Endothelial cell of umbilical vein (primary cell): ENCODE measurements at regions not wholly inside any gene's neighbourhood (a gene's known extent, or its start where the extent isn't known, plus 50 kb on each side); places are given as distances from the start of the nearest gene placed in this dataset.

Source experiments
- BruUV-seq: library from RNA; stranded (reverse); fragments of 400-500 nt; replicated peaks from 2 replicates; lab custom pipeline; 2021; lab: Mats Ljungman, UMichigan
- CTCF ChIA-PET: fragments of 300-600, 350-600 bp; sonication (Branson Sonifier 250); formaldehyde crosslinking; loops from one replicate; lab custom pipeline; 2021; ENCODE audit warnings: antibody characterized with exemption, inconsistent platforms; lab: Charles Lee
- POLR2A ChIA-PET: fragments of 300-600, 350-600 bp; sonication (Branson Sonifier 250); formaldehyde crosslinking; loops from one replicate; lab custom pipeline; 2021; ENCODE audit warnings: antibody characterized with exemption, inconsistent platforms; lab: Charles Lee
- DNase-seq: peaks from one replicate; pipeline ENCODE4 v3.0.0-alpha.2; 2011; ENCODE audit warnings: low read depth, low spot score
- FAIRE-seq: peaks from 2 replicates; lab custom pipeline; 2011; peaks lifted over from hg19 to GRCh38; lab: Jason Lieb, UNC
- H2AFZ ChIP-seq: 2 replicates; pipeline ENCODE4 v1.6.0; 2012; ENCODE audit warnings: low read depth, low read length, control low read depth, inconsistent platforms
- H3K27ac ChIP-seq: 2 replicates; pipeline ENCODE4 v1.5.1; 2011; ENCODE audit warnings: low read depth, mild to moderate bottlenecking, control low read depth, low read length, moderate library complexity; ENCODE audit not compliant: insufficient read depth
- H3K27me3 ChIP-seq, 2 experiments: 2 replicates each; pipeline versions ENCODE4 v1.6.0 to v1.6.1; 2011; ENCODE audit warnings: low read length in 2 of 2, mixed read lengths in 1 of 2; ENCODE audit not compliant: control insufficient read depth in 2 of 2, insufficient read depth in 2 of 2
- H3K36me3 ChIP-seq, 2 experiments: 2 replicates in 1 of 2; 3 replicates in 1 of 2; pipeline ENCODE4 v1.5.1; 2011; ENCODE audit warnings: low read length in 2 of 2, mild to moderate bottlenecking in 1 of 2, moderate library complexity in 1 of 2; ENCODE audit not compliant: control insufficient read depth in 2 of 2, insufficient read depth in 2 of 2; ENCODE audit errors: extremely low read depth in 1 of 2
- H3K4me1 ChIP-seq: 3 replicates; pipeline ENCODE4 v1.5.1; 2011; ENCODE audit warnings: mild to moderate bottlenecking, low read length; ENCODE audit not compliant: control insufficient read depth, insufficient read depth; ENCODE audit errors: extremely low read depth
- H3K4me2 ChIP-seq: 2 replicates; pipeline ENCODE4 v1.6.1; 2011; ENCODE audit warnings: low read length, control low read depth, mixed read lengths; ENCODE audit not compliant: insufficient read depth
- H3K4me3 ChIP-seq, 3 experiments: fragments of 200-600 bp in 1 of 3; sonication (generic), shearing (Covaris generic) in 1 of 3; replicated peaks in 1 of 3; 2 replicates each; pipeline ENCODE4 v1.5.1; 2011 to 2016; ENCODE audit warnings: control low read depth in 3 of 3, low read length in 3 of 3, mild to moderate bottlenecking in 2 of 3, inconsistent platforms in 1 of 3, low read depth in 1 of 3, moderate library complexity in 1 of 3; ENCODE audit not compliant: insufficient read depth in 1 of 3
- H3K79me2 ChIP-seq: 2 replicates; pipeline ENCODE4 v1.6.0; 2012; ENCODE audit warnings: low read length, inconsistent platforms; ENCODE audit not compliant: control insufficient read depth, insufficient read depth
- H3K9ac ChIP-seq: replicated peaks from 2 replicates; pipeline ENCODE3; 2011; ENCODE audit warnings: low read length, control low read depth; ENCODE audit not compliant: insufficient read depth; ENCODE audit errors: extremely low read depth
- H3K9me1 ChIP-seq: replicated peaks from 3 replicates; pipeline ENCODE4 v1.6.0; 2011; ENCODE audit warnings: mild to moderate bottlenecking, low read length; ENCODE audit not compliant: control insufficient read depth, insufficient read depth; ENCODE audit errors: extremely low read depth
- H3K9me3 ChIP-seq: replicated peaks from 2 replicates; pipeline ENCODE4 v1.5.1; 2012; ENCODE audit warnings: low read length, inconsistent platforms; ENCODE audit not compliant: control insufficient read depth, insufficient read depth
- H4K20me1 ChIP-seq: replicated peaks from 2 replicates; pipeline ENCODE3; 2011; ENCODE audit warnings: mild to moderate bottlenecking, low read length; ENCODE audit not compliant: control insufficient read depth, insufficient read depth; ENCODE audit errors: extremely low read depth
- GATA2 ChIP-seq: IDR thresholded peaks from 2 replicates; pipeline ENCODE4 v1.7.0; 2011; ENCODE audit warnings: low read depth, mild to moderate bottlenecking, moderate library complexity, mixed read lengths, low read length; ENCODE audit not compliant: insufficient read length, insufficient read depth
- JUN ChIP-seq: IDR thresholded peaks from 2 replicates; pipeline ENCODE4 v1.6.1; 2011; ENCODE audit warnings: borderline replicate concordance, low read depth; ENCODE audit not compliant: insufficient read length, insufficient read depth
- POLR2A ChIP-seq: IDR thresholded peaks from 2 replicates; pipeline ENCODE4 v1.6.1; 2012; ENCODE audit warnings: low read depth, mild to moderate bottlenecking, control low read depth, low read length
- POLR2AphosphoS5 ChIP-seq: IDR thresholded peaks from 2 replicates; pipeline ENCODE4 v1.6.1; 2012; ENCODE audit warnings: low read depth, mild to moderate bottlenecking, control low read depth, low read length, moderate library complexity; ENCODE audit not compliant: insufficient read depth
- dilution Hi-C: fragments of 300-500 bp; cut with MboI; formaldehyde crosslinking; loops from one replicate; pipeline ENCODE4 v1.15.0; 2019; ENCODE audit warnings: low sequenced_read_pairs; ENCODE audit not compliant: extremely low pct_ligation_motif_present
- intact Hi-C: fragments of 100-400 bp; cut with micrococcal nuclease; formaldehyde crosslinking; loops from one replicate; pipeline ENCODE4 v1.10.0; 2022
- TF ChIP-seq, protein P1 (sequence below): IDR thresholded peaks from 2 replicates; pipeline ENCODE4 v1.6.1; 2011; ENCODE audit not compliant: insufficient read depth, insufficient read length

DNA sequence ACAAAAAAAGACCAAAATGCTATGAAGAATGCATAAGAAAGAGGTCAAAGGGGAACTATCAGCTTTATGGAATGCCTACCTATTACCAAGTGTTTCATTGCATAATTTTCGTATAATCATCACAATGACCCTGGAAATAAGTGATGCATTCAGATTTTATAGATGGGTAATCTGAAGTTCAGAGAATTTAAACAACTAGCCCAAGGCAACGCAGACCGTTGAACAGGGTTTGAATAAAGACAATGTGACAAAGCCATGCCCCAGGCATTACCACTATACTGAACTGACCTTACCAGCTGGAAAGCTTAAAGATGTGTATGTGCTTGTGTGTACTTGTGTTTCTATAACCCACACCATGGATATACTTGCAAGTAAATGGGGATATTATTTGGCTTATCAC is 827.6 kb upstream of the ADGRL2 start:
- no peaks in the 10 kb centered on the region for H3K36me3 ChIP-seq
- TF ChIP-seq POLR2A (no peak), GATA2 (no peak), POLR2AphosphoS5 (no peak)
- TF ChIP-seq, protein P1, sequence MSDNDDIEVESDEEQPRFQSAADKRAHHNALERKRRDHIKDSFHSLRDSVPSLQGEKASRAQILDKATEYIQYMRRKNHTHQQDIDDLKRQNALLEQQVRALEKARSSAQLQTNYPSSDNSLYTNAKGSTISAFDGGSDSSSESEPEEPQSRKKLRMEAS = no peak
- ChIA-PET POLR2A (no interaction called here), CTCF (no interaction called here)
- no peaks in the 10 kb centered on the region for H3K79me2 ChIP-seq
- no TSS peak for BruUV-seq
- dilution Hi-C loops = no loop called here
- no peaks in the 10 kb centered on the region for H3K4me1 ChIP-seq
- no peaks in the 10 kb centered on the region for H3K9me1 ChIP-seq
- H4K20me1 ChIP-seq = no peaks in the 10 kb centered on the region
- no peak overlapping the region for H3K27ac ChIP-seq
- intact Hi-C loops = no loop called here
- DNase-seq (no peak), FAIRE-seq (no peak)
- H3K9me3 ChIP-seq = no peaks in the 10 kb centered on the region
- H3K9ac ChIP-seq = no peak overlapping the region
- no peak overlapping the region for H3K4me3 ChIP-seq
- no peak overlapping the region for H3K4me2 ChIP-seq
- H2AFZ ChIP-seq = no peak overlapping the region
- H3K27me3 ChIP-seq = no peaks in the 10 kb centered on the region

DNA sequence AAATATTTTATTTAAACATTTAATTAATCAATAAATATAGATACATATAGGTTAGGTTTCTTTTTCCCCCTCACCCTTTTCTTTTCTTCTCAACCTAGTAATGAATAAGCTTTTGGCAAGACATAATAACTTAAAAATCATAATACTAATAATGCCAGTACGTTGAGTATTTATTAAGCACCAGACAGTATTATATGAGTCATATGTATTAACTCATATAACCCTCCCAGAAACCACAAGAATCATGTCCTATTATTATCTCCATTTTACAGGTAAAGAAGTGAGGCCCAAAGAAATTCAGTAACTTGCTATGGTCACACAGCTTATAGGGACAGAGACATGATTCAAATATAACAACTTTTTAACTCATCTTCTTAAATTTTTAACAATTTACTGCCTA is 834.5 kb upstream of the ADGRL2 start:
- no peak overlapping the region for H2AFZ ChIP-seq
- no peaks in the 10 kb centered on the region for H3K4me1 ChIP-seq
- FAIRE-seq (no peak), DNase-seq (no peak)
- no peak overlapping the region for H3K4me2 ChIP-seq
- BruUV-seq = no TSS peak
- dilution Hi-C loops = no loop called here
- no peaks in the 10 kb centered on the region for H4K20me1 ChIP-seq
- no peaks in the 10 kb centered on the region for H3K36me3 ChIP-seq
- intact Hi-C loops = no loop called here
- no peak overlapping the region for H3K27ac ChIP-seq
- no peaks in the 10 kb centered on the region for H3K9me3 ChIP-seq
- no peaks in the 10 kb centered on the region for H3K79me2 ChIP-seq
- no peak overlapping the region for H3K9ac ChIP-seq
- H3K9me1 ChIP-seq = no peaks in the 10 kb centered on the region
- H3K4me3 ChIP-seq = no peak overlapping the region
- no peak for TF ChIP-seq JUN
- ChIA-PET POLR2A (no interaction called here), CTCF (no interaction called here)
- no peaks in the 10 kb centered on the region for H3K27me3 ChIP-seq
